BJ (cell line): ENCODE measurements at regions not wholly inside any gene's neighbourhood (a gene's known extent, or its start where the extent isn't known, plus 50 kb on each side); places are given as distances from the start of the nearest gene placed in this dataset.

Experiments used
- CTCF ChIA-PET: fragments of 350-600 bp; formaldehyde crosslinking; extraction: SDS; loops from one replicate; lab custom pipeline; 2021; ENCODE audit warnings: antibody characterized with exemption, inconsistent platforms; lab: Yijun Ruan, JAX
- POLR2A ChIA-PET: fragments of 300-600 bp; sonication (Branson Sonifier 250); formaldehyde crosslinking; extraction: SDS; loops from one replicate; lab custom pipeline; 2021; ENCODE audit warnings: antibody characterized with exemption; lab: Charles Lee
- DNase-seq: peaks from one replicate; pipeline ENCODE4 v3.0.0-alpha.2; 2011; ENCODE audit warnings: low read depth
- H3K27me3 ChIP-seq: 2 replicates; pipeline ENCODE4 v1.6.0; 2011; ENCODE audit warnings: low read length; ENCODE audit not compliant: control insufficient read depth, insufficient read depth
- H3K36me3 ChIP-seq: 2 replicates; pipeline ENCODE4 v1.5.1; 2011; ENCODE audit warnings: low read length; ENCODE audit not compliant: control insufficient read depth, insufficient read depth
- H3K4me3 ChIP-seq: 2 replicates; pipeline ENCODE4 v1.5.1; 2011; ENCODE audit warnings: low read depth, mild to moderate bottlenecking, control low read depth, low read length
- CTCF ChIP-seq: IDR thresholded peaks from 2 replicates; pipeline ENCODE4 v1.5.1; 2011; ENCODE audit warnings: low read depth, mild to moderate bottlenecking, control low read depth, inconsistent platforms, low read length, moderate library complexity; ENCODE audit not compliant: insufficient read depth

- ChIA-PET CTCF (no interaction called here), POLR2A (no interaction called here)
- no peaks in the 10 kb centered on the region for H3K36me3 ChIP-seq
- TF ChIP-seq CTCF = no peak
- no peaks in the 10 kb centered on the region for H3K27me3 ChIP-seq
- DNase-seq = no peak
- H3K4me3 ChIP-seq = no peak overlapping the region
Observed at GRCh38 chr14:27077214-27077613, 479.4 kb upstream of the NOVA1 start.

DNA sequence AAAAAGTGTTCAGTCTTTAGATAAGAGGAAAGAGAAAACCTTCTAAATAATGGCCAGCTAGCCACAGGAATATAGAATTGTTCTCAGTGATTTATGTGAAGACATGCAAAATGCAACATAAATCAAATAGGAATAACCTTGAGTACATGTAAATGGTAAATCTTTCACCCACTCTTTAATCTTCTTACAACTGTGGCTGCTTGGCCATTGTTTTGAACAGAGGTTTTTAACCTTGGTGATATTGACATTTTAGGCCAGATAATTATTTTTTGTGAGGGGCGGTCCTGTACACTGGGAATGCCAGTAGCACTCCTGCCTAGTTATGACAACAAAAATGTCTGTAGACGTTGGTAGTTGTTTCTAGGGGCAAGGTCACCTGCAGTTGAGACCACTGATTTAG is 479.9 kb upstream of the NOVA1 start:
- no peaks in the 10 kb centered on the region for H3K27me3 ChIP-seq
- H3K4me3 ChIP-seq = no peak overlapping the region
- no peak for TF ChIP-seq CTCF
- H3K36me3 ChIP-seq = no peaks in the 10 kb centered on the region
- POLR2A ChIA-PET = no interaction called here
- CTCF ChIA-PET = no interaction called here
- DNase-seq = no peak

- Histone ChIP-seq H3K36me3 (no peaks in the 10 kb centered on the region), H3K4me3 (no peak overlapping the region), H3K27me3 (no peaks in the 10 kb centered on the region)
- no peak for DNase-seq
- ChIA-PET POLR2A (no interaction called here), CTCF (no interaction called here)
- no peak for TF ChIP-seq CTCF
Observed at GRCh38 chr14:27078191-27078590, 480.4 kb upstream of the NOVA1 start.

DNA sequence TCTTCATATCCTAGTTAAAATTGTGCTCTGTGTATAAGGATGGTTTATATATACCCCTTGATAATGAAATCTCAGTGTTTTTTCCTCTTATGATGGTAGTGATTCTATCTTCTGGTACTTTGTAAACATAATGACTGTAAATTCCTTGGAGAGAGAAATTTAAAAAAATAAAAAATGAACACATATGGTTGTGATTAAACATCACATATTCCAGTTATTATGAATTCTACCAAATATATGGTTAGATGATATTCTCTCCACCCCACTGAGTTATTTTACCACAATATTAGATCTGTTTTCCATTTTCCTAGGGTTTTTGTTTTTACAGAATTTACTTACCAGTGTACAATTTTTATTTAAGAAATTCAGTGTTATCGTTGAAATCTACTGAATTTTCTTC is 481.9 kb upstream of the NOVA1 start:
- no peaks in the 10 kb centered on the region for H3K27me3 ChIP-seq
- no peak for TF ChIP-seq CTCF
- H3K36me3 ChIP-seq = no peaks in the 10 kb centered on the region
- POLR2A ChIA-PET = no interaction called here
- no peak overlapping the region for H3K4me3 ChIP-seq
- CTCF ChIA-PET = interaction anchor here (0.5 to 0.6 kb wide), 2 partner anchors 52 to 1039 kb away, joined by 3 read pairs; no protein-coding TSS in a partner anchor
- no peak for DNase-seq

GRCh38 chr14:27085500-27085899 is 487.7 kb upstream of the NOVA1 start:
- no peak for DNase-seq
- no peaks in the 10 kb centered on the region for H3K36me3 ChIP-seq
- POLR2A ChIA-PET = no interaction called here
- no peak for TF ChIP-seq CTCF
- CTCF ChIA-PET = no interaction called here
- no peaks in the 10 kb centered on the region for H3K27me3 ChIP-seq
- H3K4me3 ChIP-seq = no peak overlapping the region
